ENCODE measurements at regions not wholly inside any gene's neighbourhood (a gene's known extent, or its start where the extent isn't known, plus 50 kb on each side); places are given as distances from the start of the nearest gene placed in this dataset.

DNA sequence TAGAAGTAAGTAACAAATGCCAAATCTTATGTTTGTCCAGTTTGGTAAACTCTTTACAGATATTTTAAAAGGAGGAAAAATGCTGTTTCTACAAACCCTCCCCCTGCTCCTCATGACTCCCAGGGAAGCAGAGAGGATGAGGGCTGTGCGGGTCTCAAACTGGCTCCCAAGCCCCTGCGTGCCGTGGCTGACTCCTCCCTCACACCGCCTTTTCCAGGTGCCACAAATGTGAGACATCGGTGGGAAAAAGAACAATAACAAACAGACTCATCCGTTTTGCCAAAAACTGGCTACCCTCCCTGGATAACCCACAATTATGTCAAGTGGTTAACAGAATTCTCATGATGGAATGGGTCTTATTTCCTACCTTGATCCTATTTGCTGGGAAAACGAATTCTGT is 594.6 kb downstream of the PTPRU start:
- Histone ChIP-seq H3K9ac (ENCODE audit: low read length) (no peak overlapping the region), H3K79me2 (ENCODE audit: insufficient read depth, low read length) (no peaks in the 10 kb centered on the region), H4K20me1 (ENCODE audit: insufficient read depth, low read length) (no peaks in the 10 kb centered on the region), H3K27me3 (ENCODE audit: insufficient read depth, low read length) (no peaks in the 10 kb centered on the region), H3K9me3 (ENCODE audit: insufficient read depth, low read depth, low read length) (no peaks in the 10 kb centered on the region), H3K36me3 (ENCODE audit: insufficient read depth, low read length) (no peaks in the 10 kb centered on the region), H3K4me1 (ENCODE audit: insufficient read depth, low read length) (no peaks in the 10 kb centered on the region), H3K4me2 (ENCODE audit: low read length) (no peak overlapping the region), H3K4me3 (ENCODE audit: insufficient read depth, low read depth, low read length) (no peak overlapping the region), H2AFZ (ENCODE audit: low read depth, low read length) (no peak overlapping the region), H3K27ac (ENCODE audit: low read depth, low read length) (no peak overlapping the region)
- TF ChIP-seq, protein P1, sequence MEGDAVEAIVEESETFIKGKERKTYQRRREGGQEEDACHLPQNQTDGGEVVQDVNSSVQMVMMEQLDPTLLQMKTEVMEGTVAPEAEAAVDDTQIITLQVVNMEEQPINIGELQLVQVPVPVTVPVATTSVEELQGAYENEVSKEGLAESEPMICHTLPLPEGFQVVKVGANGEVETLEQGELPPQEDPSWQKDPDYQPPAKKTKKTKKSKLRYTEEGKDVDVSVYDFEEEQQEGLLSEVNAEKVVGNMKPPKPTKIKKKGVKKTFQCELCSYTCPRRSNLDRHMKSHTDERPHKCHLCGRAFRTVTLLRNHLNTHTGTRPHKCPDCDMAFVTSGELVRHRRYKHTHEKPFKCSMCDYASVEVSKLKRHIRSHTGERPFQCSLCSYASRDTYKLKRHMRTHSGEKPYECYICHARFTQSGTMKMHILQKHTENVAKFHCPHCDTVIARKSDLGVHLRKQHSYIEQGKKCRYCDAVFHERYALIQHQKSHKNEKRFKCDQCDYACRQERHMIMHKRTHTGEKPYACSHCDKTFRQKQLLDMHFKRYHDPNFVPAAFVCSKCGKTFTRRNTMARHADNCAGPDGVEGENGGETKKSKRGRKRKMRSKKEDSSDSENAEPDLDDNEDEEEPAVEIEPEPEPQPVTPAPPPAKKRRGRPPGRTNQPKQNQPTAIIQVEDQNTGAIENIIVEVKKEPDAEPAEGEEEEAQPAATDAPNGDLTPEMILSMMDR (IDR thresholded peaks at IDR 0.05; ENCODE audit: insufficient read depth, low read depth, low read length), result no peak
- no peak for TF ChIP-seq EZH2 (IDR thresholded peaks at IDR 0.05; ENCODE audit: insufficient read depth, low read length)
- no peaks in the 10 kb centered on the region for H3K36me3 Mint-ChIP-seq (ENCODE audit: low read depth, unreplicated experiment)
- no peak overlapping the region for H3K4me3 Mint-ChIP-seq (ENCODE audit: unreplicated experiment)
- H3K4me1 Mint-ChIP-seq (ENCODE audit: low read depth, unreplicated experiment), result no peaks in the 10 kb centered on the region
- DNase-seq (ENCODE audit: low read depth) (no peak), FAIRE-seq (no peak)
- no peaks in the 10 kb centered on the region for H3K9me3 Mint-ChIP-seq (ENCODE audit: unreplicated experiment)
- H3K27me3 Mint-ChIP-seq (ENCODE audit: low read depth, unreplicated experiment), result peaks cover 53% of the 10 kb centered on the region
- H3K27ac Mint-ChIP-seq (ENCODE audit: unreplicated experiment), result no peak overlapping the region

DNA sequence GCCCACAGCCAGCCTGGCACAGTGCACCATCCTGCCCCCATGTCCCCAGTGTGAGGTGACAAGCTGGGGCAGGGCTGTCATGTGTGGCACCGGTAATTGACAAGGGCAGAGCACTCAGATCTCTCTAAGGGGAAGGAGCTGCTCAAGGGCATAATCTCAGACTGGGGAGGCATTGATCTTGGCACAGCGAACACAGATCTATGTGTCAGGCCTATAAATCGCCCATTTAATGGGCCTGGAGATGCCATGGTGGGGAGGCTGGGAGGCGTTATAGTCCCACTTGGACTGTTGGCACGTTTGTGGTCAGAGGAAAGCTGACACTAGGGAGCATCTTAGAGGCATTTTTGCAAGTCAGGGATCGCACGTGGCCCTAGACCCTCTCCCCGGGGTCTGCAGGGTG is 594.1 kb downstream of the PTPRU start:
- no peaks in the 10 kb centered on the region for H3K79me2 ChIP-seq (ENCODE audit: insufficient read depth, low read length)
- no peaks in the 10 kb centered on the region for H3K36me3 ChIP-seq (ENCODE audit: insufficient read depth, low read length)
- peaks cover 47% of the 10 kb centered on the region for H3K27me3 Mint-ChIP-seq (ENCODE audit: low read depth, unreplicated experiment)
- H4K20me1 ChIP-seq (ENCODE audit: insufficient read depth, low read length), result no peaks in the 10 kb centered on the region
- no peak overlapping the region for H3K4me3 ChIP-seq (ENCODE audit: insufficient read depth, low read depth, low read length)
- H3K4me2 ChIP-seq (ENCODE audit: low read length), result no peak overlapping the region
- no peak for FAIRE-seq
- TF ChIP-seq, protein P1 (IDR thresholded peaks at IDR 0.05; ENCODE audit: insufficient read depth, low read depth, low read length), result no peak
- TF ChIP-seq EZH2 (IDR thresholded peaks at IDR 0.05; ENCODE audit: insufficient read depth, low read length), result no peak
- H3K4me1 Mint-ChIP-seq (ENCODE audit: low read depth, unreplicated experiment), result no peaks in the 10 kb centered on the region
- no peaks in the 10 kb centered on the region for H3K9me3 ChIP-seq (ENCODE audit: insufficient read depth, low read depth, low read length)
- no peaks in the 10 kb centered on the region for H3K9me3 Mint-ChIP-seq (ENCODE audit: unreplicated experiment)
- no peaks in the 10 kb centered on the region for H3K4me1 ChIP-seq (ENCODE audit: insufficient read depth, low read length)
- H3K9ac ChIP-seq (ENCODE audit: low read length), result no peak overlapping the region
- no peak overlapping the region for H3K27ac Mint-ChIP-seq (ENCODE audit: unreplicated experiment)
- no peaks in the 10 kb centered on the region for H3K27me3 ChIP-seq (ENCODE audit: insufficient read depth, low read length)
- no peak overlapping the region for H3K4me3 Mint-ChIP-seq (ENCODE audit: unreplicated experiment)
- H3K36me3 Mint-ChIP-seq (ENCODE audit: low read depth, unreplicated experiment), result no peaks in the 10 kb centered on the region
- DNase-seq (ENCODE audit: low read depth), result no peak
- no peak overlapping the region for H3K27ac ChIP-seq (ENCODE audit: low read depth, low read length)
- H2AFZ ChIP-seq (ENCODE audit: low read depth, low read length), result no peak overlapping the region

DNA sequence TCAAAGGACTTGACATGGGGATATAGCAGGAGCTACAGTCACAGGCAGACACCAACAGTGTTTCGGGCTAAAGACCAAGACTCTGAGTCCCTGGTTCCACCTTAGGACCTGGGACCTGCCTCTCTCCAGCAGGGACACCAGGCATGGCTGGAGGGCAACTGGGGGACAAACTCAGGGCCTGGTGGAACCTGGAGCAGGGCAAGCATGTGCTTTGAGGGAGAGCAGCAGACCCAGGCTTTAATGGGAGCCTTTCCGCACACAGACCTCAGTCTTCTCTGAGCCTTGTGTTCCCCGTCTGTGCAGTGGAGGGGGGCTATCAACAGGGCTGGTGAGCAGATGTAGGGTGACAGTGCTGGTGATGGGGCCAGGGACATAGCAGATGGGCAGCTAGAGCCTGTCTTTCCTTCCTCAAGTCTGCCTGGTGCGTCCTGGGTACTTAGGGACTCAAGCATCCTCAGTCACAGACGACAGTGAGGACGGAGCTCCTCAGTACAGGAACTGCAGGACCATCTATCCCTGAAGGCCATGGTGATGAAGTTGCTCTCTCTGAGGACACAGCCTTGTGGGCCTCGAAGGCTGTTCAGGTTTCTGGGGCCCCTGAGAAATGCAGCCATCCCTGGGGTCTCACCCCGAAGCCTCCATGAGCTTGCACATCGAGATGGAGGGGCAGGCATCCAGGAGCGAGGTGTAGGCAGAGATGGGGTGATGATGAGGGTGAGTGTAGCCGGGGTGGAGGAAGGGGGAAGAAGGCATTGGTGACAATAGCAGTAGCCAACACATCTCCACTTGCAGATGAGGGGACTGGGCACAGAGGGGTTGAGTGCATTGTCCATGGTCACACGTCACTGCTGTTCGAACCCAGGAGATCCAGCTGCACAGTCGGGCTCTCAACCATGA is 593.4 kb downstream of the PTPRU start:
- no peaks in the 10 kb centered on the region for H3K9me3 Mint-ChIP-seq (ENCODE audit: unreplicated experiment)
- no peak for DNase-seq (ENCODE audit: low read depth)

More for the DNA sequence above, 593.4 kb downstream of the PTPRU start:
- H2AFZ ChIP-seq (ENCODE audit: low read depth, low read length), result no peak overlapping the region
- no peak overlapping the region for H3K27ac Mint-ChIP-seq (ENCODE audit: unreplicated experiment)
- H3K9ac ChIP-seq (ENCODE audit: low read length), result no peak overlapping the region
- no peaks in the 10 kb centered on the region for H3K79me2 ChIP-seq (ENCODE audit: insufficient read depth, low read length)
- no peaks in the 10 kb centered on the region for H3K9me3 ChIP-seq (ENCODE audit: insufficient read depth, low read depth, low read length)
- peaks cover 45% of the 10 kb centered on the region for H3K27me3 Mint-ChIP-seq (ENCODE audit: low read depth, unreplicated experiment)
- no peak overlapping the region for H3K27ac ChIP-seq (ENCODE audit: low read depth, low read length)
- H3K36me3 Mint-ChIP-seq (ENCODE audit: low read depth, unreplicated experiment), result no peaks in the 10 kb centered on the region
- no peak overlapping the region for H3K4me2 ChIP-seq (ENCODE audit: low read length)
- FAIRE-seq, result no peak
- H3K4me1 Mint-ChIP-seq (ENCODE audit: low read depth, unreplicated experiment), result no peaks in the 10 kb centered on the region
- TF ChIP-seq, protein P1 (IDR thresholded peaks at IDR 0.05; ENCODE audit: insufficient read depth, low read depth, low read length), result no peak
- TF ChIP-seq EZH2 (IDR thresholded peaks at IDR 0.05; ENCODE audit: insufficient read depth, low read length), result no peak
- no peaks in the 10 kb centered on the region for H3K4me1 ChIP-seq (ENCODE audit: insufficient read depth, low read length)
- no peaks in the 10 kb centered on the region for H3K36me3 ChIP-seq (ENCODE audit: insufficient read depth, low read length)
- no peaks in the 10 kb centered on the region for H3K27me3 ChIP-seq (ENCODE audit: insufficient read depth, low read length)
- H3K4me3 ChIP-seq (ENCODE audit: insufficient read depth, low read depth, low read length), result no peak overlapping the region
- H3K4me3 Mint-ChIP-seq (ENCODE audit: unreplicated experiment), result no peak overlapping the region
- no peaks in the 10 kb centered on the region for H4K20me1 ChIP-seq (ENCODE audit: insufficient read depth, low read length)
